IMR-90 (cell line): ENCODE measurements at regions not wholly inside any gene's neighbourhood (a gene's known extent, or its start where the extent isn't known, plus 50 kb on each side); places are given as distances from the start of the nearest gene placed in this dataset.

Source experiments
- ATAC-seq: fragments of 200-7000 bp; cut with Tn5 transposase; 2 replicates; pipeline ENCODE4 v1.9.1; 2020; ENCODE audit warnings: low read depth, mild to moderate bottlenecking, moderate library complexity
- BruUV-seq: library from RNA; stranded (reverse); fragments of 400-500 nt; replicated peaks from 2 replicates; lab custom pipeline; 2021; lab: Mats Ljungman, UMichigan
- CTCF ChIA-PET: fragments of 300-600 bp; formaldehyde crosslinking; extraction: SDS; loops from one replicate; lab custom pipeline; 2021; ENCODE audit warnings: antibody characterized with exemption; lab: Yijun Ruan, JAX
- POLR2A ChIA-PET: fragments of 300-600 bp; sonication (Branson Sonifier 250); formaldehyde crosslinking; loops from one replicate; lab custom pipeline; 2022; ENCODE audit warnings: antibody characterized with exemption; ENCODE audit not compliant: unreplicated experiment; lab: Charles Lee
- DNase-seq: peaks from one replicate; pipeline ENCODE4 v3.0.0; 2013
- H2AFZ ChIP-seq: replicated peaks from 2 replicates; pipeline ENCODE3; 2013; ENCODE audit warnings: low read length, mild to moderate bottlenecking; ENCODE audit not compliant: poor library complexity
- H2AK5ac ChIP-seq: 2 replicates; pipeline ENCODE4 v1.6.1; 2013; ENCODE audit warnings: low read depth, low read length, inconsistent platforms
- H2AK9ac ChIP-seq: replicated peaks from 2 replicates; pipeline ENCODE3; 2013; ENCODE audit warnings: mild to moderate bottlenecking, low read depth, low read length, moderate library complexity; ENCODE audit not compliant: poor library complexity
- H2BK120ac ChIP-seq: 2 replicates; pipeline ENCODE4 v1.6.1; 2013; ENCODE audit warnings: low read depth, low read length, inconsistent platforms
- H2BK15ac ChIP-seq: 3 replicates; pipeline ENCODE4 v1.6.1; 2013; ENCODE audit warnings: low read depth, low read length, inconsistent platforms
- H2BK20ac ChIP-seq: 2 replicates; pipeline ENCODE4 v1.6.1; 2013; ENCODE audit warnings: low read depth, mild to moderate bottlenecking, inconsistent platforms, low read length, moderate library complexity
- H2BK5ac ChIP-seq: 2 replicates; pipeline ENCODE4 v1.6.1; 2013; ENCODE audit warnings: mild to moderate bottlenecking, low read depth, low read length, inconsistent platforms; ENCODE audit not compliant: poor library complexity, severe bottlenecking
- H3K14ac ChIP-seq: replicated peaks from 2 replicates; pipeline ENCODE4 v1.6.1; 2013; ENCODE audit warnings: low read depth, low read length, inconsistent platforms
- H3K18ac ChIP-seq: 2 replicates; pipeline ENCODE4 v1.6.1; 2013; ENCODE audit warnings: low read depth, low read length, control low read depth
- H3K23ac ChIP-seq: 2 replicates; pipeline ENCODE4 v1.6.1; 2013; ENCODE audit warnings: low read depth, low read length, inconsistent platforms
- H3K27ac ChIP-seq: 2 replicates; pipeline ENCODE4 v1.5.1; 2013; ENCODE audit warnings: mild to moderate bottlenecking, control low read depth, low read length; ENCODE audit not compliant: insufficient read depth
- H3K27me3 ChIP-seq: 2 replicates; pipeline ENCODE4 v1.6.1; 2013; ENCODE audit warnings: low read length; ENCODE audit not compliant: control insufficient read depth, insufficient read depth
- H3K36me3 ChIP-seq: 2 replicates; pipeline ENCODE4 v1.6.1; 2013; ENCODE audit warnings: low read length, mixed read lengths; ENCODE audit not compliant: control insufficient read depth, insufficient read depth
- H3K4ac ChIP-seq: 2 replicates; pipeline ENCODE4 v1.6.1; 2013; ENCODE audit warnings: low read depth, low read length, inconsistent platforms
- H3K4me1 ChIP-seq: 2 replicates; pipeline ENCODE4 v1.6.1; 2013; ENCODE audit warnings: low read length, mixed read lengths; ENCODE audit not compliant: control insufficient read depth, insufficient read depth
- H3K4me2 ChIP-seq: 2 replicates; pipeline ENCODE4 v1.6.1; 2013; ENCODE audit warnings: low read depth, mild to moderate bottlenecking, control low read depth, low read length, moderate library complexity
- H3K4me3 ChIP-seq: 2 replicates; pipeline ENCODE4 v1.5.1; 2013; ENCODE audit warnings: low read depth, mild to moderate bottlenecking, control low read depth, low read length, moderate library complexity; ENCODE audit not compliant: insufficient read depth
- H3K56ac ChIP-seq: 2 replicates; pipeline ENCODE4 v1.6.1; 2013; ENCODE audit warnings: low read length, inconsistent platforms; ENCODE audit not compliant: insufficient read depth; ENCODE audit errors: extremely low read depth
- H3K79me1 ChIP-seq, 2 experiments: 2 replicates each; pipeline ENCODE4 v1.6.1; 2013; ENCODE audit warnings: low read length in 2 of 2, inconsistent platforms in 1 of 2, low read depth in 1 of 2
- H3K9ac ChIP-seq: 2 replicates; pipeline ENCODE4 v1.6.1; 2013; ENCODE audit warnings: low read depth, low read length, control low read depth
- H3K9me1 ChIP-seq: 2 replicates; pipeline ENCODE4 v1.6.1; 2013; ENCODE audit warnings: low read length, inconsistent platforms; ENCODE audit not compliant: insufficient read depth
- H3K9me3 ChIP-seq: 2 replicates; pipeline ENCODE4 v1.6.1; 2013; ENCODE audit warnings: low read length; ENCODE audit not compliant: control insufficient read depth, insufficient read depth
- H4K20me1 ChIP-seq: 2 replicates; pipeline ENCODE4 v1.6.1; 2013; ENCODE audit warnings: low read length, inconsistent platforms; ENCODE audit not compliant: insufficient read depth
- H4K5ac ChIP-seq: 2 replicates; pipeline ENCODE4 v1.6.1; 2013; ENCODE audit warnings: mild to moderate bottlenecking, low read depth, low read length, control low read depth
- H4K8ac ChIP-seq, 2 experiments: 2 replicates each; pipeline ENCODE4 v1.6.1; 2013; ENCODE audit warnings: low read depth in 2 of 2, low read length in 2 of 2, control low read depth in 1 of 2, inconsistent platforms in 1 of 2
- H4K91ac ChIP-seq: 2 replicates; pipeline ENCODE4 v1.6.1; 2013; ENCODE audit warnings: low read depth, low read length, inconsistent platforms; ENCODE audit not compliant: insufficient read depth
- BHLHE40 ChIP-seq: fragments of 150-350 bp; IDR thresholded peaks from 2 replicates; pipeline ENCODE4 v1.6.1; 2016; ENCODE audit warnings: mild to moderate bottlenecking, low read depth, low read length
- CEBPB ChIP-seq: IDR thresholded peaks from 2 replicates; pipeline ENCODE4 v1.6.1; 2012; ENCODE audit warnings: low read depth, low read length, improper control_type of control experiment
- CHD1 ChIP-seq: IDR thresholded peaks from 2 replicates; pipeline ENCODE4 v1.6.1; 2012; ENCODE audit warnings: low read depth, low read length, improper control_type of control experiment
- FOS ChIP-seq: fragments of 150-350 bp; IDR thresholded peaks from 2 replicates; pipeline ENCODE4 v1.6.1; 2016; ENCODE audit warnings: low read depth, low read length
- MXI1 ChIP-seq: IDR thresholded peaks from 2 replicates; pipeline ENCODE4 v1.6.1; 2012; ENCODE audit warnings: low read depth, mild to moderate bottlenecking, low read length, moderate library complexity, borderline replicate concordance
- POLR2A ChIP-seq: IDR thresholded peaks from 2 replicates; pipeline ENCODE4 v1.6.1; 2012; ENCODE audit warnings: mild to moderate bottlenecking, low read depth, low read length
- RAD21 ChIP-seq: IDR thresholded peaks from 2 replicates; pipeline ENCODE4 v1.6.1; 2012; ENCODE audit warnings: low read length, improper control_type of control experiment
- SMC3 ChIP-seq: fragments of 150-350 bp; IDR thresholded peaks from 2 replicates; pipeline ENCODE4 v1.6.1; 2016; ENCODE audit warnings: low read depth, mild to moderate bottlenecking, antibody characterized with exemption, low read length, moderate library complexity
- USF2 ChIP-seq: fragments of 150-350 bp; IDR thresholded peaks from 2 replicates; pipeline ENCODE4 v1.6.1; 2017; ENCODE audit warnings: mild to moderate bottlenecking, antibody characterized with exemption, low read length, low read depth
- WGBS, 2 experiments: methylation state at CpG; one replicate each; pipeline versions ENCODE4 v1.1.5 to v1.1.7; 2013; ENCODE audit warnings: missing lambda C conversion rate in 2 of 2; ENCODE audit not compliant: insufficient read length in 1 of 2; ENCODE audit errors: extremely low coverage in 2 of 2; 5-methylcytosine and 5-hydroxymethylcytosine counted together
- dilution Hi-C: fragments of 300-500 bp; cut with HindIII; formaldehyde crosslinking; loops from one replicate; pipeline ENCODE4 v1.14.3; 2018; ENCODE audit warnings: low sequenced_read_pairs; ENCODE audit not compliant: unreplicated experiment
- in situ Hi-C: fragments of 300-500 bp; cut with MboI; formaldehyde crosslinking; loops from 3 replicates; pipeline ENCODE4 v1.14.3; 2019; ENCODE audit warnings: low sequenced_read_pairs, inconsistent platforms, mixed read lengths
- intact Hi-C: fragments of 100-400 bp; cut with micrococcal nuclease; formaldehyde crosslinking; loops from 2 replicates; pipeline ENCODE4 v1.10.0; 2022

GRCh38 chr14:34199585-34199984, 248.7 kb upstream of the EGLN3 start:
- ATAC-seq (no peak), DNase-seq (peak; percentile 46)
- no peak overlapping the region for H2BK20ac ChIP-seq
- H3K79me1 ChIP-seq: no peaks in the 10 kb centered on the region
- H2BK5ac ChIP-seq: no peak overlapping the region
- H3K9me3 ChIP-seq: no peaks in the 10 kb centered on the region
- no peak overlapping the region for H3K18ac ChIP-seq
- H3K56ac ChIP-seq: no peak overlapping the region
- no peak overlapping the region for H4K91ac ChIP-seq
- CTCF ChIA-PET: no interaction called here
- no peak overlapping the region for H3K4me3 ChIP-seq
- POLR2A ChIA-PET: no interaction called here
- H2AFZ ChIP-seq: no peak overlapping the region
- no peak overlapping the region for H2BK120ac ChIP-seq
- H2BK15ac ChIP-seq: no peak overlapping the region
- dilution Hi-C loops (no loop called here), intact Hi-C loops (no loop called here), in situ Hi-C loops (no loop called here)
- no peak overlapping the region for H3K4me2 ChIP-seq
- TF ChIP-seq CHD1 (no peak), MXI1 (no peak), USF2 (no peak), FOS (no peak), POLR2A (no peak), CEBPB (no peak), BHLHE40 (no peak), RAD21 (no peak), SMC3 (no peak)
- H3K36me3 ChIP-seq: no peaks in the 10 kb centered on the region
- H3K9me1 ChIP-seq: no peaks in the 10 kb centered on the region
- no TSS peak for BruUV-seq
- no peak overlapping the region for H3K14ac ChIP-seq
- H3K27ac ChIP-seq: no peak overlapping the region
- whole genome bisulfite sequencing, 2 experiments: no CpG with 5 or more reads among the region's 4 CpGs
- no peak overlapping the region for H4K5ac ChIP-seq
- H4K8ac ChIP-seq: no peak overlapping the region
- no peak overlapping the region for H3K9ac ChIP-seq
- H3K4ac ChIP-seq: no peak overlapping the region
- no peak overlapping the region for H3K23ac ChIP-seq
- no peaks in the 10 kb centered on the region for H3K4me1 ChIP-seq
- H4K20me1 ChIP-seq: no peaks in the 10 kb centered on the region
- H2AK5ac ChIP-seq: no peak overlapping the region
- H2AK9ac ChIP-seq: no peak overlapping the region
- H3K27me3 ChIP-seq: no peaks in the 10 kb centered on the region
